DMS53 (cell line): ENCODE measurements at regions not wholly inside any gene's neighbourhood (a gene's known extent, or its start where the extent isn't known, plus 50 kb on each side); places are given as distances from the start of the nearest gene placed in this dataset.
"Not testable (repeated sequence)": the region's sequence is repeated elsewhere in the genome, so short reads cannot be mapped to it uniquely, and the experiment has no call there.

Experiments
- DNase-seq: peaks from one replicate; lab custom pipeline; 2025; lab: John Stamatoyannopoulos, UW

DNA sequence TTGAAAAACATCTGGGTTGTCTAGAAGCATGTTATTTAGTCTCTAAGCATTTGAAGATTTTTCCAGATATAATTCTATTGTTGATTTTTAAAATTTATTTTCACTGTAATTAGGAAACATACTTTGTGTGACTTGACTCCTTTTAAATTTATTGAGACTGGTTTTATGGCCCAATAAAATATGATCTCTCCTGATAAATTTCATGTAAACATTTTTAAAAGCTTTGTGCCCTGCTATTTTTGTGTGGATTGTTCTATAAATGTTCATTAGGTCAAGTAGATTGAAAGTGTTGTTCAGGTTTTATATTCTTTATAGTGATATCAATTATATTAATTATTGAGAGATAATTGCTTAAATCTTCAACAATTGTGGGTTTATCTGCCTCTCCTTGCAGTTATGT is 105.4 kb downstream of the RFX6 start:
- DNase-seq, result no peak

DNA sequence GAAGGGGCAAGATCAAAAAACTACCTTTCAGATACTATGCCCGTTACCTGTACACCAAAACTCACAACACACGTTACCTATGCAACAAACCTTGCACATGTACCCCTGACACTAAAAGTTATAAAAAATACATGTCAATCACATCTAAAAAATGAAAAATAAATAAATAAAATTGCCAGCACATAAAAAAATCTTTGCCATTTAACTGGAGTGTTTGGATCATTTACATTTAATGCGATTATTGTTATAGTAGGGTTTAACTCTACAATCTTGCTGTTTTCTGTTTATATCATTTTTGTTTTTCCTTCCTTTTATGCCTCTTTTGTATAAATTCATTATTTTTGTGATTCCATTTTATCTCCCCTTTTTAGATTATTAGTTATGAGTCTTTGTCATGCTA is 106.3 kb downstream of the RFX6 start:
- DNase-seq, result no peak

DNA sequence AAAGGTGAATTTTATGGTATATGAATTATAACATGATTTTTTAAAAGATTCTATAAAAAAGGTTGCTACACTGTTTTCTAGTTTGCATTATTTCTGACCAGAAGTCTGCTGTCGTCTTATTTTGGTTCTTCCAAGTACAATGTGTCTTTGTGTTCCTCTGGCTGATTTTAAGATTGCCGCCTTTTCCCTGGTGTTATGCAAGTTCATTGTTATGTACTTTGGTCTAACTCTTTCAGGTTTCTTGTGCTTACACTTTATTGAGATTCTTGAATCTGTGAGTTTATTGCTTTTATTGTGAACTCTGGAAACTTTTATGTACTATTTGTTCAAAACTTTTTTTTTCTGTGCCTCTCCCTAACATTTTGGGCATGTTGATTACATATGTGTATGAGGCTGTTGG is 109.8 kb downstream of the RFX6 start:
- no peak for DNase-seq

DNA sequence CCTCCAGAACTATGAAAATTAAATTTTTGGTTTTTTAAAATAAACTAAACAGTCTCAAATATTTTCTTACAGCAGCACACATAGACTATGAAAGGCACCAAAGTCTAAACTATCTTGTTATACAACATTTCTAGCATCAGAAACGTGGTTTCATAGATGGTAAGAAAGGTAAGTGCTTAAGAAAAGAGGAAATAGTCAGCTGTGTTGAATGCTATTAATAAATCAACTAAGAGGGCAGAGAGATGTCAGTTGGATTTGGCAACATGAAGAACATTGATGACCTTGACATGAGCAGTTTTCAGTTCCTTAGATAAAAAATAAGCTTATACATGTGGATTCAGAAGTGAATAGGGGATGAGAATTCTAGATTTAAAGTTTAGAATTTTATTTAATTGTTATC is 113.6 kb downstream of the RFX6 start:
- DNase-seq, result no peak

DNA sequence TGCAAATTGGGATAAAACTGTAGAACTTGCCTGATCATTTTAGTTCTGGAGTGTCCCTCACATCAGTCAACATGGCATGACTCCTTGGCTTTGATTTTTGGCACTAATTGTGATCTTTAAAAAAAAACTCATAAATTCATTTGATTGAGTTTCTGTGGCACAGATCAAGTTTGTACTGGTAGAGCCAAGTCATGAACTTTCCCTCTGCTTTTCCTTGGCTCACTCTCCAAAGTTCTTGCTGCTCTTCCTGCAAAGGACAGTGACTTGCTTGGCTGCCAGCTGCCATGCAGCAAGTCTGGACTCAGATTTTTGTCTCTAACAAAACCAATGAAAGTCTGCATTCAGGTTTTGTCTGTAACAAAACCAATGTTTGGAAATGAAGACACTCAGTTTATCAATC is 115.5 kb downstream of the RFX6 start:
- no peak for DNase-seq

DNA sequence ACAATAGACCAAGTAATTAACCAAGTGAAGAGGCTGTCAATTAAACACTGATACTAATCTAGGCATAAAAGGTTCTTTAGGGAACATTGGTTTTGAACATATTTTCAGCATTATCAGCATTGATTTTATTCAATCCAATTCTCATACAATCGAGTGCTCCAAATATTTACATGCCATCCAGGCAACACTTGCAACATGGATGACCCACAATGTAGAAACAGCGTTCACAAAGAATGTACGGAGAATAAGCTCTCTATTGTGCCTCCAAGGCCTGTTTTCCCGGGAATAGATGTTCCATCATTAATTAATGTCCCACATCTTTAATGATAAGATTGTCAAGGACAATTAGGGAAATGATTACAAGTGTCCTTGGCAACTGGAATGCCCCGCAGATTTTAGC is 117.4 kb downstream of the RFX6 start:
- no peak for DNase-seq

DNA sequence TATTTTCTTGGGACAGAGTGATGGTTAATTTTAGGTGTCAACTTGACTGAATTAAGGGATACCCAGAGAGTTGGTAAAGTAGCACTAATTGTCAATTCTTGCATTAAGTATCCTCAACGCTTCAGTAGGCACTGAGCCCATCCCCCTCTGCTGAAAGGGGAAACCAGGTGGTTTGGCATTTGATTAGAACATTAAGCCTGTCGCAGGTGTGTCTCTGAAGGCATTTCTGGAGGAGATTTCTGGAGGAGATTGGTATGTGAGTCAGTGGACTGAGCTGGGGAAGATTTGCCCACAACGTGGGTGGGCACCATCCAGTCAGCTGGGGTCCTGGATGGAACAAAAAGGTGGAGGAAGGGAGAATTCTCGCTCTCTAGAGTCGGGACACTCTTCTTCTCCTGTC is 119.8 kb downstream of the RFX6 start:
- no peak for DNase-seq

DNA sequence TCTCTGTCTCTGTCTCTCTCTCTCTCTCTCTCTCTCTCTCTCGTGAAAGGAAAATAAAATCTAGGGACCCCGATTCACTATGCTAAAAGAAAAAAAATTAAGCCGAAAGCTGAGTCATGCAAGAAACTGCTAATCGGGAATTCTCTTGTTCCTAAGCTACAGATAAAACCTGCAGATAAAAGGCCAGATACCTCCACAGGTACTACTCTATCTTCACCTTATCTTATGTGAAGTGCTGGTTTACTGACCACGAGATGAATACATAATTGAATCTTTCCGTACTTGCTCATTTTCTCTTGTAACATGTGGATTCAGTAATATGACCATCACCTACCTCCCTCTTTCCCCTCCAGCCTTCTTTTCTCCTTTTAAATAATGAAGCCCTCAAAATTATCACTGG is 120.5 kb downstream of the RFX6 start:
- DNase-seq, result no peak

DNA sequence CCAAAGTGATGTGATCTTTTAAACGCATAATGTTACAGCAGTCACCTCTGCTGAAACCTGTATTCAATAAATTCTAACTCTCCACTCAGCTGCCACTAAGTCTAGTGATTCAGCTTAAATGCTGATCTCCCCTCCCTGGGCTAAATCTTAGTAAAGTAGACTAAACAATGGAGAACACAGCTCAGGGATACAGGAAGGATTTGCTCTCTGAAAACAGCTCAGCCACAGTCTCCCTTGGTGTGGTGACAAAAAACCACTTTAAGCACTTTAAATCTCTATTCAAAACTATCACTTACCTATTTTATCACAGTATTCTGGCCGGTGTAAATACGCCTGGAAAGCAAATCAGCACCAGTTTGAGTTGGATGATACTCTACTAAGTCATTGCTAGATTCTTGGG is 130.6 kb downstream of the RFX6 start:
- DNase-seq, result no peak

DNA sequence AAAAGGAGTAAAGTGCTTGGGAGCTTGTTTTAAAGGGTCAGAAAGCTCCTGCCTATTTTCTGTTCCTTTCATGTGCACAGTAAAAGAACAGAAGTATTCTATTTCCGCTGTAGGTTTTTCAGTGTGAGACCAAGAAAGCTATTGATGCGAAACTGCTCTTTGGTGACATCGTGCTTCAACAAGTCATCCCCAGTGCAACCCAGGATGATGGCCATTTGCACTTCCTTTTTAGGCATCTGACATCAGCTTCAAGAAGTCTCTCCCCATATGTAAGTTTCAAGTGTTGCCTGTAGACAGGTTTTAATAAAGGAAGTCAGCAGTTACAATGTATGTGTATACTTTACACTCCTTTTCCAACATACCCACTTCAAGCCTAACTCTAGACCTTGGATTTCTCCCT is 131.6 kb downstream of the RFX6 start:
- peak; percentile 53 for DNase-seq

DNA sequence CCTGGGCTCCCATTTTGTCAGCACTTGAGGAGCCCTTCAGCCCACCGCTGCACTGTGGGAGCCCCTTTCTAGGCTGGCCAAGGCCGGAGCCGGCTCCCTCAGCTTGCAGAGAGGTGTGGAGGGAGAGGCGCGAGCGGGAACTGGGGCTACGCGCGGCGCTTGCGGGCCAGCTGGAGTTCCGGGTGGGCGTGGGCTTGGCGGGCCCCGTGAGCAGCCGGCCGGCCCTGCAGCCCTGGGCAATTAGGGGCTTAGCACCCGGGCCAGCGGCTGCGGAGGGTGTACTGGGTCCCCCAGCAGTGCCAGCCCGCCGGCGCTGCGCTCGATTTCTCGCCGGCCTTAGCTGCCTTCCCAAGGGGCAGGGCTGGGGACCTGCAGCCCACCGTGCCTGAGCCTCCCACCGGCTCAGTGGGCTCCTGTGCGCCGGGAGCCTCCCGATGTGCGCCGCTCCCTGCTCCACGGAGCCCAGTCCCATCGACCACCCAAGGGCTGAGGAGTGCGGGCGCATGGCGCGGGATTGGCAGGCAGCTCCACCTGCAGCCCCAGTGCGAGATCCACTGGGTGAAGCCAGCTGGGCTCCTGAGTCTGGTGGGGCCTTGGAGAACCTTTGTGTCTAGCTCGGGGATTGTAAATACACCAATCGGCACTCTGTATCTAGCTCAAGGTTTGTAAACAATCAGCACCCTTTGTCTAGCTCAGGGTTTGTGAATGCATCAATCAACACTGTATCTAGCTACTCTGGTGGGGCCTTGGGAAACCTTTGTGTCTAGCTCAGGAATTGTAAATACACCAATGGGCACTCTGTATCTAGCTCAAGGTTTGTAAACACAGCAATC is 137.8 kb downstream of the RFX6 start:
- not testable (repeated sequence) for DNase-seq

DNA sequence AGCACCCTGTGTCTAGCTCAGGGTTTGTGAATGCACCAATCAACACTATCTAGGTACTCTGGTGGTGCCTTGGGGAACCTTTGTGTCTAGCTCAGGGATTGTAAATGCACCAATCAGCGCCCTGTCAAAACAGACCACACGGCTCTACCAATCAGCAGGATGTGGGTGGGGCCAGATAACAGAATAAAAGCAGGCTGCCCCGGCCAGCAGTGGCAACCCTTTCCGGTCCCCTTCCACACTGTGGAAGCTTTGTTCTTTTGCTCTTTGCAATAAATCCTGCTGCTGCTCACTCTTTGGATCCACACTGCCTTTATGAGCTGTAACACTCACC is 138.4 kb downstream of the RFX6 start:
- not testable (repeated sequence) for DNase-seq

DNA sequence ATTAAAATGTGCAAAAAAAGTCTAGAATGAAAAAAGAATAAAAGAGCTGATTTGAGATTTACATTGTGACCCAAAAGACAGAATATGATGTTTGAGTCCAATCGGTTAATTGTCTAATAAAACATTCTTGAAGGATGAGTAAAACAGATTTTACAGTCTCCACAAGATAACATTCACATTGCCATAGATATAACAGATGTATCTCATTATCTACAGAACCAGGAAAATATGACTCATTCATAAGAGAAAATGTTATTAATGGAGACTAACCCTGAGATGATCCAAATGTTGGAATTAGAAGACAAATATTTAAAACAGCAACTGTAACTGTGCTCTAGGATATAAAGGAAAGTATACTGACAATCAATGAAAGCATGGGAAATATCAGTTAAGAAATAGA is 141.7 kb downstream of the RFX6 start:
- DNase-seq, result no peak

DNA sequence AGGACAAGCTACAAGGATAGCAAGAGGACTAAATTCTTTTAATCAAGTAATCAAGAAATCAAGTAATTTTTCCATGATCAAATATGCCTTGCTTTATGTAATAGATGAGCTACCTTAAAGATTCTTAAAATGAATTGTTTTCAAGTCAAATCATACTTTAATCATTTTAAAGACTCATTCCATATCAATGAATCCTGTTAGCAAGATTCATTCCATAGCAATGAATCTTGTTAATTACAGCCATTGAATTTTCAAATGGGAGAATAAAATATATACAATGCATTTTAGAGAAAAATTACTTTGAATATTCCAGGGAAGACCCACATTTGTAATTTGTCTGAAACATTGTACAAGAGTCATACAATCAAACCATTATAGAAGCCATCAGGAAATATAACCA is 145.7 kb downstream of the RFX6 start:
- DNase-seq, result no peak

DNA sequence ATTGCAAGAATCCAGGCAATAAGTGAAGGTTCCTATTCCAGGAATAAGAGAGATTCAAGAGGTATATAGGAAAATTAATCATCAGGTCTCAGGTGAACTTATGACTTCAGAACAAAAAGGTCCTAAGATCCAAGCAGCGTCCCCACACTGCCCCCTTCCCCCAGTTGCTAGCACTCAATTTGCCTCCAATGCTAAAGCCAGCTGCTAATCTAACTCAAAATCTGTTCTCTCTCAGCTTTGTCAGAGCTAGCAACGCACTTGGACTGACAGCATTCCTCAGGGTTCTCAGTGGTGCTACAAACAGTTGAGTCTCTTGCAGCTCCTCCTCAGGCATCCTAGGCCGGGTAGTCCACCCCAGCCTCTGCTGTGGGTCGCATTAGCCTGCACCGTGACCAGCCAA is 148.3 kb downstream of the RFX6 start:
- DNase-seq, result no peak

DNA sequence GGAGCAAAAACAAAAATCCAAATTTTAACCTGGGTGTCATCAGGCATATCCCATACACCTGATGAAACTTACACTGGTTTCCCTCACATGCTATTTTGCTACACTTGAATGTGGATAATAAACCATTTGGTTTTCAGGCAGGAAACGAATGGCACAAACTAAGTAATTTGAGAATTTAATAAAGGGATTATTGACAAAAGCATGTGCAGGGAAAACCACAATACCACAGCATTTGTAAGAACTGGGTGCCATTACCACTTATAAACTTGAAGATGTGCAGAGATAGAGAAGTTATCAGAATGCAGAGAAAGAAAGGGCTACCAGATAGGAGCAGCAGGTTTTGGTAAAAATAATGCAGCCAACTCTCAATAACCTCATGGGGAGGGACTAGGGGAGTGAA is 151.2 kb downstream of the RFX6 start:
- DNase-seq, result no peak

DNA sequence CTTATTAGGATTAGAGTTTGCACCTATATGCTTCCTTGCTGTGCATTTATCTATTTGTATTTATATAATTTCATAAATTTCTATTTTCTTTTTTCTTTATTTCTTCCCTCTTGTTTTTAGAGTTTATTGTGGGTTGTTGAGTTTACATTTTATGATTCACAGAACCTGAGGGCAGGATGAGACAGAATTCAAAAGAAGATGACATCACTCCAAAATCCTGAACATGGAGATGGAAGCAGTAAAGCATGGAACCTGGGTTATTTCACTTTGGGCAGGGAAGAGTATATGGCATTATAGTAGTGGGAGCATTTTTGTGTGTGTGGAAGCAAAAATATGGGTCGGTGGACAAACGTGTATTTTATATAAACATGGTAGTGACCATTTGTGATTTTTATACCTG is 157.5 kb downstream of the RFX6 start:
- DNase-seq, result no peak

DNA sequence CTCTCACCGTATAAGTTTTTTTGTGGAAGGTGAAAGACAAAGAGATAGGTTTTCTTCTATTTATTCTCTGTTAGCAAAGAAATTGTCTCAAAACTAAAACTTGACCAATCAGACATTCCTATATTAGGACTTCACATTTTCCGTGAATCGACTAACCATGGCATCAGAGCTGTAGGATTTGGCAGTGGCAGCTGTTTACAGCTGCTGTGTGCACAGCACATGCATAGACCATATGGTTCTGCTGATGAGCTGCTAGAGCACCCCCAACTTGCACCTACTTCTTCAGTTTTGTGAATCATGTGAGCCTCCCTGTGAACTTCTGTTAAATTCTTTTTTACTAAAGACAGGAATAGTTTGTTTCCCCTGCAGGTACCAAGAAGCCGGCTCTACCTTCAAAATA is 157.9 kb downstream of the RFX6 start:
- DNase-seq, result no peak

DNA sequence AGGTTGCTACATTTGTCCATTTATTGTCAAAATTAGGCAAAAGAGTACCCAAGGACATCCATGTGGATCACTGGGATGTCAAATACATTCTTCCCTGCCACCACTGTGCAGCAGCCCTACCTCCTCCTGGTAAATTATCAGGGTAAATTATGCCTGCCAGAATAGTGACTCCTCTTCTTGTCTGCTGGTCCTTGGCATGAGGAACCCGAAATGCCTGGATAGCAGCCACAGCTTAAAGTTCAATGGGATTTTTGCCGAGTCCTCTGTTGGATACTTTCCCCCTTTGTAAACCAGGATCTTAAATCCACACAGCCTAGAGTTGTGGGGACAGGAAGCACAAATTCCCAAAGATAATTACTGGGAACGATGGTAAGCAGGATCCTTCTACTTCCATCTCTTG is 173.3 kb downstream of the RFX6 start:
- no peak for DNase-seq

DNA sequence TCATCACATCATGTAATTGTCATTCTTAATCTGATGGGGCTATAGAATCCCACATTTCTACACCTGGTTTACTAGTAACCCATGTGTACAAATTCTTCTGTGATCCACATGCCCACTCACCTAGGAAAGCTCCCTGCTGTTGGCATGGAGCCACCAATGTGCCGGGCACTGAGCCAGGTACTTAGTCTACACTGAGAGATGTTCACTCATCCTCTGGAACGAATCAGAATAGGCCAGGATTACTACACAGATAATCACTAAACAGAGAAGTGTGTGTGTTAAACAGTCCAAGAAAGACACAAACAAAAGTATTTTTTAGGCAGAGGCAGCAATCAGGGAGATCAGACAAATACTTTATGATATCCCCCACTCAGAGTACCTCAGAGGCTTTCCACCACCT is 193.2 kb upstream of the VGLL2 start:
- DNase-seq, result peak; percentile 59

DNA sequence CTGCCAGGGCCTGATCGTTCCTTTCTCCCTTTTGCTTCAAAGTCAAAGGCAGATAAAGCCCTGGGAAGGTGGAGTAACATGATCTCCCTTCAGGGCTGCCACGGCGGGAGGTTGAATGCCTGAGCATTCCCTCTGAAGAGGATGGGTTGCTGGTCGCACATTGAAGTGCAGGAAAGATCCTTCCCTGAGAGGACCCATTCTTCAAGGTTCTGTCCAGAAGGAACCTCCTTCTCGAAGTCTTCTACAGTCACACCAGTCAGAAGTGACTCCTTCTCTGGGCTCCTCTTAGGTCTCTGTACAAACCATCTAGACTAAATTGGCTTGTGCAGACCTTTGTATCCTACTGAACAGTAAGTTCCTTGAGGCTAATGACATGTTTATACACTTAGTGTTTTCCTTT is 192.6 kb upstream of the VGLL2 start:
- peak; percentile 14 for DNase-seq

DNA sequence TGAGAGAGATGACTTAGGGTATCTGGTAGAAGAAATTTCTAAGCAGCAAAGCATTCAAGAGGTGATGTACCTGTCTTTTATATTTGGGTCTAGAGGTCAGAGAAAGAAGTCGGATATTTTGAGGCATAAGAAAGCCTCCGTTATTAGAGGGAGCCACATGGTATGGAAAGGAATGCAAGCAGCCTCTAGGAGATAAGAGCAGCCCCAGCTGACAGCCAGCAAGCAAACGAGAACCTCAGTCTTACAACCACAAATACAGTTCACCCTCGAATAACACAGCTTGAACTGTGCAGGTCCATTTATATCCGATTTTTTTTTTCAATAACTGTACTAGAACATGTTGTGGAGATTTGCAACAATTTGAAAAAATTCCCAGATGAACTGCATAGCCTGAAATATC is 190.7 kb upstream of the VGLL2 start:
- DNase-seq, result no peak

DNA sequence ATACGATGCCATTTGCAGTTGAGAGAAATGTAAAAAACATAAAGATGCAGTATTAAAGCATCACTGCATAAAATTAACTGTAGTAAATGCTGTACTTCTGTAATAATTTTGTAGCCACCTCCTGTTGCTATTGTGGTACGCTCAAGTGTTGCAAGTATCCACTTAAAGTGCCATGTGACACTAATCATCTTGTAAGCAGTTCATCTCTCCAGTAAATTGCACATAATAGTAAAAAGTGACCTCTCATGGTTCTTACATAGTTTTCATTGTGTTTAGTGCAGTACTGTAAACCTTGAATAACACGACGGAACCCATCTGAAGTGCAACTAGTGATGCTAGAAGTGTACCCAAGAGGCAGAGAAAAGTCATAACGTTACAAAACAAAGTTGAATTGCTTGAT is 190.1 kb upstream of the VGLL2 start:
- no peak for DNase-seq

DNA sequence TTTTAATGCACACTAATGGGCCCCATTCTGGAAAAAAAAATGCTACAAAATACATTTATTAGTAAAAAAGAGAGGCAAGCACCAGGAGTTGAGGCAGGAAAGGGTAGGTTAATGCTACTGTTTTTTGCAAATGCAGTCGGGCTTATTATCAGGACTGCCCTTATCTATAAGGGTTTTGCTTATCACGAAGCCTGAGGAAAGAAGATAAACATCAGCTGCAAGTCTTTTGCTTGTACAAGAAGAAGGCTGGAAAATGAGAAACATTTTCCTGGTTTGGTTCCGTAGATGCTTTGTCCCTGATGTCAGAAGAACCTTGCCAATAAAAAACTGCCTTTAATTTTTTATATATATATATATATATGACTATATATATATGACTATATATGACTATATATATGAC is 189.3 kb upstream of the VGLL2 start:
- DNase-seq, result no peak

DNA sequence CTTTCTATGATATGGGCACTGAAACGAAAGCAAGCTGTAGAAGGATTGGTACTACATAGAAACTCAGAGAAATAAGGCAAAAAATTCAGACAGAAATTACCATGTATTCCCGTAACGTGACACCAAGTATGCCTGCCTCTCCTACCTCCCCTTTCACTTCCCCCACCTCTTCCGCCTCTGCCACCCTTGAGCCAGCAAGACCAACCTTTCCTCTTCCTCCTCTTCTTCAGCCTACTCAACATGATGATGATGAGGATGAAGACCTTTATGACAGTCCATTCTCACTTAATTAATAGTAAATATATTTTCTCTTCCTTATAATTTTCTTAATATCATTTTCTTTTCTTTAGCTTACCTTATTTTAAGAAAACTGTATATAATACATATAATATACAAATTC is 188.1 kb upstream of the VGLL2 start:
- no peak for DNase-seq
